ENCODE measurements at regions not wholly inside any gene's neighbourhood (a gene's known extent, or its start where the extent isn't known, plus 50 kb on each side); places are given as distances from the start of the nearest gene placed in this dataset.

GRCh38 chr6:15962449-15962764, 166.5 kb upstream of the MYLIP start (continued):
- TF ChIP-seq, protein P1, sequence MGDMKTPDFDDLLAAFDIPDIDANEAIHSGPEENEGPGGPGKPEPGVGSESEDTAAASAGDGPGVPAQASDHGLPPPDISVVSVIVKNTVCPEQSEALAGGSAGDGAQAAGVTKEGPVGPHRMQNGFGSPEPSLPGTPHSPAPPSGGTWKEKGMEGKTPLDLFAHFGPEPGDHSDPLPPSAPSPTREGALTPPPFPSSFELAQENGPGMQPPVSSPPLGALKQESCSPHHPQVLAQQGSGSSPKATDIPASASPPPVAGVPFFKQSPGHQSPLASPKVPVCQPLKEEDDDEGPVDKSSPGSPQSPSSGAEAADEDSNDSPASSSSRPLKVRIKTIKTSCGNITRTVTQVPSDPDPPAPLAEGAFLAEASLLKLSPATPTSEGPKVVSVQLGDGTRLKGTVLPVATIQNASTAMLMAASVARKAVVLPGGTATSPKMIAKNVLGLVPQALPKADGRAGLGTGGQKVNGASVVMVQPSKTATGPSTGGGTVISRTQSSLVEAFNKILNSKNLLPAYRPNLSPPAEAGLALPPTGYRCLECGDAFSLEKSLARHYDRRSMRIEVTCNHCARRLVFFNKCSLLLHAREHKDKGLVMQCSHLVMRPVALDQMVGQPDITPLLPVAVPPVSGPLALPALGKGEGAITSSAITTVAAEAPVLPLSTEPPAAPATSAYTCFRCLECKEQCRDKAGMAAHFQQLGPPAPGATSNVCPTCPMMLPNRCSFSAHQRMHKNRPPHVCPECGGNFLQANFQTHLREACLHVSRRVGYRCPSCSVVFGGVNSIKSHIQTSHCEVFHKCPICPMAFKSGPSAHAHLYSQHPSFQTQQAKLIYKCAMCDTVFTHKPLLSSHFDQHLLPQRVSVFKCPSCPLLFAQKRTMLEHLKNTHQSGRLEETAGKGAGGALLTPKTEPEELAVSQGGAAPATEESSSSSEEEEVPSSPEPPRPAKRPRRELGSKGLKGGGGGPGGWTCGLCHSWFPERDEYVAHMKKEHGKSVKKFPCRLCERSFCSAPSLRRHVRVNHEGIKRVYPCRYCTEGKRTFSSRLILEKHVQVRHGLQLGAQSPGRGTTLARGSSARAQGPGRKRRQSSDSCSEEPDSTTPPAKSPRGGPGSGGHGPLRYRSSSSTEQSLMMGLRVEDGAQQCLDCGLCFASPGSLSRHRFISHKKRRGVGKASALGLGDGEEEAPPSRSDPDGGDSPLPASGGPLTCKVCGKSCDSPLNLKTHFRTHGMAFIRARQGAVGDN (IDR thresholded peaks at IDR 0.05): peak; percentile 53; the same call in 1 of the 2 replicates
- peak in 1 of 2 experiments; percentile 88; a peak in 2 of 4 replicates for TF ChIP-seq ETV6 (conservative IDR thresholded peaks at IDR 0.05 in 1 of 2, IDR thresholded peaks at IDR 0.05 in 1 of 2; ENCODE audit: borderline replicate concordance in 1 of 2, low read depth in 1 of 2)
- TF ChIP-seq, protein P2, sequence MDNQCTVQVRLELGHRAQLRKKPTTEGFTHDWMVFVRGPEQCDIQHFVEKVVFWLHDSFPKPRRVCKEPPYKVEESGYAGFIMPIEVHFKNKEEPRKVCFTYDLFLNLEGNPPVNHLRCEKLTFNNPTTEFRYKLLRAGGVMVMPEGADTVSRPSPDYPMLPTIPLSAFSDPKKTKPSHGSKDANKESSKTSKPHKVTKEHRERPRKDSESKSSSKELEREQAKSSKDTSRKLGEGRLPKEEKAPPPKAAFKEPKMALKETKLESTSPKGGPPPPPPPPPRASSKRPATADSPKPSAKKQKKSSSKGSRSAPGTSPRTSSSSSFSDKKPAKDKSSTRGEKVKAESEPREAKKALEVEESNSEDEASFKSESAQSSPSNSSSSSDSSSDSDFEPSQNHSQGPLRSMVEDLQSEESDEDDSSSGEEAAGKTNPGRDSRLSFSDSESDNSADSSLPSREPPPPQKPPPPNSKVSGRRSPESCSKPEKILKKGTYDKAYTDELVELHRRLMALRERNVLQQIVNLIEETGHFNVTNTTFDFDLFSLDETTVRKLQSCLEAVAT (IDR thresholded peaks at IDR 0.05): peak; percentile 85
- 0 out of 2 replicates have a peak, but pooled peaks have one; percentile 30 for TF ChIP-seq ATF2 (IDR thresholded peaks at IDR 0.05; ENCODE audit: low read length)
- TF ChIP-seq SIX5 (IDR thresholded peaks at IDR 0.05; ENCODE audit: low read depth, low read length, severe bottlenecking): no peak
- TF ChIP-seq ZNF217 (IDR thresholded peaks at IDR 0.05): peak; percentile 34; the same call in 1 of the 2 replicates
- no peak for TF ChIP-seq USF2 (IDR thresholded peaks at IDR 0.05; ENCODE audit: borderline replicate concordance, low read depth, low read length)
- peak; percentile 29 for TF ChIP-seq MEF2B (IDR thresholded peaks at IDR 0.05; ENCODE audit: partially characterized antibody, poor library complexity, severe bottlenecking)
- peak; percentile 77 for TF ChIP-seq MTA2 (IDR thresholded peaks at IDR 0.05; ENCODE audit: low read depth)
- no peak for TF ChIP-seq ZBTB33 (IDR thresholded peaks at IDR 0.05)
- no peak for TF ChIP-seq NR2C1 (IDR thresholded peaks at IDR 0.05)
- no peak for TF ChIP-seq HDAC2 (IDR thresholded peaks at IDR 0.05)
- peak; percentile 64 for TF ChIP-seq RUNX3 (IDR thresholded peaks at IDR 0.05; ENCODE audit: low read length)
- TF ChIP-seq JUNB (IDR thresholded peaks at IDR 0.05): peak; percentile 77
- peak; percentile 98; the same call in 1 of the 2 replicates for TF ChIP-seq NBN (IDR thresholded peaks at IDR 0.05)
- 0 out of 2 replicates have a peak, but pooled peaks have one; percentile 26 for TF ChIP-seq CREB1 (IDR thresholded peaks at IDR 0.05; ENCODE audit: low read depth)
- 0 out of 2 replicates have a peak, but pooled peaks have one; percentile 10 for TF ChIP-seq IRF4 (IDR thresholded peaks at IDR 0.05; ENCODE audit: low read depth, low read length)
- TF ChIP-seq CHD4 (IDR thresholded peaks at IDR 0.05): no peak

All from GM12878 (cell line).